Esophagus squamous epithelium (tissue), 4 donors: ENCODE measurements at regions not wholly inside any gene's neighbourhood (a gene's known extent, or its start where the extent isn't known, plus 50 kb on each side); places are given as distances from the start of the nearest gene placed in this dataset.

Experiments used
- POLR2A ChIP-seq, 4 donors: fragments of 450-650 bp; IDR thresholded peaks; one replicate each; pipeline ENCODE4 v1.6.1; 2017; ENCODE audit warnings: antibody characterized with exemption in 4 of 4, mild to moderate bottlenecking in 4 of 4, moderate library complexity in 3 of 4
- TF ChIP-seq, protein P1 (sequence below), 6 experiments: fragments of 450-650 bp in 4 of 6; fragments of 200-600 bp in 2 of 6; sonication (generic) in 2 of 6; IDR thresholded peaks; one replicate each; pipeline ENCODE4 v1.5.1; 2016 to 2019; ENCODE audit warnings: antibody characterized with exemption in 6 of 6, mild to moderate bottlenecking in 4 of 6, moderate library complexity in 4 of 6

DNA sequence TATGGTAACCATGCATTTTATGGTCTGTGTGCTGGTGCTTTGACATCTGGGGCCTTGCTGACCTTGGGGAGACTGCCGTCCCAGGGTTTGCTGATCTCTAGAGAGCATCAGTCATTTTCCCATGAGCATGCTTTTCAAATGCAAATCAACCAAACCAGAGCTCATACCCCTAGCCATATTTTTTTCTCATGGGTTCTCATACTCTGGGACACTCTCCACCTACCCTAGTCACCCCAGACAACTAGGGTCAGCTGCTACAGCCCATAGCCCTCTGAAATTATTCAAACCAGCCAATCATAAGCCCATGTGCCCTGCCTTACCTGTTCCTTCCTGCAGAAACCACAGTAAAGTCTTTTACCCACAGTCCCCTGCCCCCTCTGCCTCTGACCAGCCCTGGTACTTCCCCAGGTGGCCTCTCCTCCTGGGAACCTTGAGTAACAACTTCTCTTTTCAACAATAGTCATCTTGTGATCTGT lies 132.0 kb downstream of the MAP3K21 start:
- no peak for TF ChIP-seq POLR2A (IDR thresholded peaks at IDR 0.05)
- TF ChIP-seq, protein P1, sequence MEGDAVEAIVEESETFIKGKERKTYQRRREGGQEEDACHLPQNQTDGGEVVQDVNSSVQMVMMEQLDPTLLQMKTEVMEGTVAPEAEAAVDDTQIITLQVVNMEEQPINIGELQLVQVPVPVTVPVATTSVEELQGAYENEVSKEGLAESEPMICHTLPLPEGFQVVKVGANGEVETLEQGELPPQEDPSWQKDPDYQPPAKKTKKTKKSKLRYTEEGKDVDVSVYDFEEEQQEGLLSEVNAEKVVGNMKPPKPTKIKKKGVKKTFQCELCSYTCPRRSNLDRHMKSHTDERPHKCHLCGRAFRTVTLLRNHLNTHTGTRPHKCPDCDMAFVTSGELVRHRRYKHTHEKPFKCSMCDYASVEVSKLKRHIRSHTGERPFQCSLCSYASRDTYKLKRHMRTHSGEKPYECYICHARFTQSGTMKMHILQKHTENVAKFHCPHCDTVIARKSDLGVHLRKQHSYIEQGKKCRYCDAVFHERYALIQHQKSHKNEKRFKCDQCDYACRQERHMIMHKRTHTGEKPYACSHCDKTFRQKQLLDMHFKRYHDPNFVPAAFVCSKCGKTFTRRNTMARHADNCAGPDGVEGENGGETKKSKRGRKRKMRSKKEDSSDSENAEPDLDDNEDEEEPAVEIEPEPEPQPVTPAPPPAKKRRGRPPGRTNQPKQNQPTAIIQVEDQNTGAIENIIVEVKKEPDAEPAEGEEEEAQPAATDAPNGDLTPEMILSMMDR (IDR thresholded peaks at IDR 0.05), result no peak
